Thoracic aorta (tissue), 2 donors: ENCODE measurements at regions not wholly inside any gene's neighbourhood (a gene's known extent, or its start where the extent isn't known, plus 50 kb on each side); places are given as distances from the start of the nearest gene placed in this dataset.

Source experiments
- ATAC-seq: fragments of 150-250 bp; one replicate; pipeline ENCODE4 v1.8.0; 2017; ENCODE audit warnings: low read depth; ENCODE audit not compliant: insufficient number of reproducible peaks, low FRiP score
- DNase-seq: peaks from one replicate; pipeline ENCODE4 v3.0.0-alpha.2; 2020; ENCODE audit warnings: low spot score
- H3K27ac ChIP-seq, 2 donors: fragments of 200-600 bp; sonication (generic); 1 replicate in 1 of 2; 2 replicates in 1 of 2; pipeline ENCODE4 v1.5.1; 2016; ENCODE audit warnings: mild to moderate bottlenecking in 2 of 2, moderate library complexity in 2 of 2
- H3K27me3 ChIP-seq: fragments of 200-600 bp; sonication (generic); replicated peaks from 2 replicates; pipeline ENCODE4 v1.6.0; 2016; ENCODE audit warnings: mild to moderate bottlenecking; ENCODE audit not compliant: insufficient read depth
- H3K36me3 ChIP-seq: fragments of 200-600 bp; sonication (generic); one replicate; pipeline ENCODE4 v1.5.1; 2016
- H3K4me1 ChIP-seq, 2 donors: fragments of 200-600 bp; sonication (generic); 1 replicate in 1 of 2; 2 replicates in 1 of 2; pipeline versions ENCODE4 v1.5.1 to v1.6.0; 2016; ENCODE audit warnings: low read depth in 2 of 2, mild to moderate bottlenecking in 1 of 2; ENCODE audit not compliant: control insufficient read depth in 1 of 2
- H3K4me3 ChIP-seq: fragments of 200-600 bp; sonication (generic); 2 replicates; pipeline ENCODE4 v1.5.1; 2016; ENCODE audit warnings: mild to moderate bottlenecking
- H3K9me3 ChIP-seq: fragments of 200-600 bp; sonication (generic); 2 replicates; pipeline ENCODE4 v1.5.1; 2016
- TF ChIP-seq, protein P1 (sequence below): fragments of 200-600 bp; sonication (generic); IDR thresholded peaks from one replicate; pipeline ENCODE4 v1.5.1; 2019; ENCODE audit warnings: antibody characterized with exemption

- Histone ChIP-seq H3K36me3 (no peaks in the 10 kb centered on the region), H3K4me1 (no peaks in the 10 kb centered on the region), H3K4me3 (no peak overlapping the region), H3K27ac (no peak overlapping the region), H3K9me3 (no peaks in the 10 kb centered on the region), H3K27me3 (no peaks in the 10 kb centered on the region)
- TF ChIP-seq, protein P1, sequence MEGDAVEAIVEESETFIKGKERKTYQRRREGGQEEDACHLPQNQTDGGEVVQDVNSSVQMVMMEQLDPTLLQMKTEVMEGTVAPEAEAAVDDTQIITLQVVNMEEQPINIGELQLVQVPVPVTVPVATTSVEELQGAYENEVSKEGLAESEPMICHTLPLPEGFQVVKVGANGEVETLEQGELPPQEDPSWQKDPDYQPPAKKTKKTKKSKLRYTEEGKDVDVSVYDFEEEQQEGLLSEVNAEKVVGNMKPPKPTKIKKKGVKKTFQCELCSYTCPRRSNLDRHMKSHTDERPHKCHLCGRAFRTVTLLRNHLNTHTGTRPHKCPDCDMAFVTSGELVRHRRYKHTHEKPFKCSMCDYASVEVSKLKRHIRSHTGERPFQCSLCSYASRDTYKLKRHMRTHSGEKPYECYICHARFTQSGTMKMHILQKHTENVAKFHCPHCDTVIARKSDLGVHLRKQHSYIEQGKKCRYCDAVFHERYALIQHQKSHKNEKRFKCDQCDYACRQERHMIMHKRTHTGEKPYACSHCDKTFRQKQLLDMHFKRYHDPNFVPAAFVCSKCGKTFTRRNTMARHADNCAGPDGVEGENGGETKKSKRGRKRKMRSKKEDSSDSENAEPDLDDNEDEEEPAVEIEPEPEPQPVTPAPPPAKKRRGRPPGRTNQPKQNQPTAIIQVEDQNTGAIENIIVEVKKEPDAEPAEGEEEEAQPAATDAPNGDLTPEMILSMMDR = no peak
- DNase-seq (no peak), ATAC-seq (no peak)
Measured at GRCh38 chr11:96652516-96652915, 262.7 kb downstream of the JRKL start.

DNA sequence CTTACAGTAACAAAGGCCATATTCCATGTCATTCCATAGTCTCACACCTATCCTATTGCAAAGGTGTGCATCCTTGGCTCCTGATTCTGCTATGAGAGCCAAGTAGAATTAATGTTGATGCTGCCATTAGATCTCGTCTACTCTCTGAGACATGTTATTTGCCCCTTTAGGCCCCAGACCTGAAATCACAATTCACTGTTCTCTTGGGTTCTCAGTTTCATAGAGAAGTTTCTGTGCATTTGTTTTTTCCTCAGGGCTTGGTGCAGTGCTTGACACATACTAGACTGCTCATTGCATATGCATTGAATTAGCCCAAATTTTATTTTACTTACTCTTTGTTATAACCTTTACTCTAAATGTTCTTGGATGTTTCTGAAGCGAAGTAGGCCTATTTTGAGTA lies 265.7 kb downstream of the JRKL start:
- Histone ChIP-seq H3K27me3 (no peaks in the 10 kb centered on the region), H3K27ac (no peak overlapping the region), H3K4me3 (no peak overlapping the region), H3K4me1 (no peaks in the 10 kb centered on the region), H3K9me3 (no peaks in the 10 kb centered on the region), H3K36me3 (no peaks in the 10 kb centered on the region)
- DNase-seq = no peak
- TF ChIP-seq, protein P1 = no peak
- no peak for ATAC-seq

GRCh38 chr11:96658436-96658835 lies 268.6 kb downstream of the JRKL start:
- Histone ChIP-seq H3K4me3 (no peak overlapping the region), H3K4me1 (no peaks in the 10 kb centered on the region), H3K9me3 (no peaks in the 10 kb centered on the region), H3K27me3 (no peaks in the 10 kb centered on the region), H3K36me3 (no peaks in the 10 kb centered on the region), H3K27ac (no peak overlapping the region)
- DNase-seq (no peak), ATAC-seq (no peak)
- TF ChIP-seq, protein P1 = no peak

DNA sequence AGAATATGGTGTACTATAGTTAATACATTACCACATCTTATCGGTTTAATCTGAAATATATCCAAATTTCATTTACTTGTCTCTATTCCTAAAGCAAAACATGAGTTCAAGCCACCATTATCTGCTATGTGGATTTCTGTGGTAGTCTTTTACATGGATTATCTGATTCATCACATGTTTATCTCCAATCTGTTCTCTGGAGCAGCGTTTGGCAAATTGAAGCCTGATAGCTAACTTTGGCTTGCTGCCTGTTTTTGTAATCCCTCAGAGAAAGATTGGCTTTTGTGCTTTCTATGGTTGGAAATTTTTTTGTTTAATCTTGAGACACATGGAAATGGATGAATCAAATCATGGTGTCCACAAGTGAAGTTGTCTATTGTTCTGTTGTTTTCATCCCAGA lies 274.3 kb downstream of the JRKL start:
- Histone ChIP-seq H3K4me1 (no peaks in the 10 kb centered on the region), H3K36me3 (no peaks in the 10 kb centered on the region), H3K4me3 (no peak overlapping the region), H3K27me3 (no peaks in the 10 kb centered on the region), H3K27ac (no peak overlapping the region), H3K9me3 (no peaks in the 10 kb centered on the region)
- ATAC-seq (no peak), DNase-seq (no peak)
- TF ChIP-seq, protein P1 = no peak

DNA sequence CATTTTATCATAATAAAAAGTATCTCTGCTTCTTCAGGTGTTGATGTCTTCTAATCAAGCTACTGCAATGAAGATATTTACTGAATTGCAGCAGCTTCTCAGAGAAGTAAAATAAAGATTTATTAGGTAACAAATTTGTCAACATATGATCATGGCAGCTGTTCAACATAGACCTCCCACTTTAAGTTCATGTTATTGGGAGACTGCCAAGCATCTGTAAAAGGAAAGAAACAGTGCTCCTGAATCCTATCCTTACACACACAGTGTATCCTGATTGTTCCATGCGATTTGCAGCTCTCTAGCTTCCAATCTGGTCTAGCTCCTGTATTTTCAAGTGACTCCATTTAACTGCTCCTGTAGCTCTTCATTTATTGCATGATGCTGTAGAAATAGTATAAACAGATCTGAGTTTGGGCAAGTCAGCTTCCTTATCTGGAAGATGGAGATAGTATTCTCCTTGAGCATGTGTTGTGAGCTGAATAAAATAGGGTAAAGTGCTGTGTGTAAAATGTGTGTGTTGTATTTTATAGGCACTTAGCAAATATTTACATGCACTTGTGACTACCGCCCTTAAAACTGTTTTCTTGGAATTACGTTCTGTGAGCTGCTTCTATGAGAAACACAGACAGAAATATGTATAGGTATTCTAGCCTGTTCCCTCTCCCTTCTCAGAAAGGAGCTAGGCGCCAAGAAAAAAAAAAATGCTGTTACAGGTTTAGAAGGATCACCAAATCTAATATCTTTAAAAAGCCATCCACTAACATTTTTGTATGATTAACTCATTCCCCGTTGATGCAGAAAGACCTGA lies 290.6 kb downstream of the JRKL start:
- H3K9me3 ChIP-seq = no peaks in the 10 kb centered on the region
- no peaks in the 10 kb centered on the region for H3K4me1 ChIP-seq
- no peak overlapping the region for H3K4me3 ChIP-seq
- TF ChIP-seq, protein P1 = no peak
- DNase-seq (no peak), ATAC-seq (no peak)
- H3K27me3 ChIP-seq = no peaks in the 10 kb centered on the region
- no peaks in the 10 kb centered on the region for H3K36me3 ChIP-seq
- no peak overlapping the region for H3K27ac ChIP-seq
